ENCODE measurements at regions not wholly inside any gene's neighbourhood (a gene's known extent, or its start where the extent isn't known, plus 50 kb on each side); places are given as distances from the start of the nearest gene placed in this dataset.
"Not testable (repeated sequence)": the region's sequence is repeated elsewhere in the genome, so short reads cannot be mapped to it uniquely, and the experiment has no call there.

GRCh38 chr13:79190932-79191331, 215.1 kb downstream of the RBM26 start:
- no peak for DNase-seq (ENCODE audit: low read depth in 2 of 2)

GRCh38 chr13:79187917-79188690, 218.0 kb downstream of the RBM26 start:
- DNase-seq (ENCODE audit: low read depth in 2 of 2), result no peak

GRCh38 chr13:79185580-79185979, 220.5 kb downstream of the RBM26 start:
- DNase-seq (ENCODE audit: low read depth in 2 of 2), result no peak

GRCh38 chr13:79183231-79183630, 222.8 kb downstream of the RBM26 start:
- no peak for DNase-seq (ENCODE audit: low read depth in 2 of 2)

GRCh38 chr13:79173691-79174090, 232.4 kb downstream of the RBM26 start:
- not testable (repeated sequence) for DNase-seq (ENCODE audit: low read depth in 2 of 2)

GRCh38 chr13:79172924-79173323, 233.1 kb downstream of the RBM26 start:
- not testable (repeated sequence) for DNase-seq (ENCODE audit: low read depth in 2 of 2)

GRCh38 chr13:79171141-79172061, 234.7 kb downstream of the RBM26 start:
- no peak for DNase-seq (ENCODE audit: low read depth in 2 of 2)

GRCh38 chr13:79160818-79161217, 245.2 kb downstream of the RBM26 start:
- DNase-seq (ENCODE audit: low read depth in 2 of 2), result no peak

GRCh38 chr13:79155883-79156282, 250.2 kb downstream of the RBM26 start:
- DNase-seq (ENCODE audit: low read depth in 2 of 2), result no peak

GRCh38 chr13:79149210-79149609, 256.8 kb downstream of the RBM26 start:
- DNase-seq (ENCODE audit: low read depth in 2 of 2), result no peak

GRCh38 chr13:79141082-79141481, 265.0 kb downstream of the RBM26 start:
- DNase-seq (ENCODE audit: low read depth in 2 of 2), result no peak

- no peak for DNase-seq (ENCODE audit: low read depth in 2 of 2)
Observed at GRCh38 chr13:79128158-79128557, 277.9 kb downstream of the RBM26 start.

GRCh38 chr13:79126706-79127105, 279.3 kb downstream of the RBM26 start:
- no peak for DNase-seq (ENCODE audit: low read depth in 2 of 2)

GRCh38 chr13:79124183-79124582, 281.9 kb downstream of the RBM26 start:
- DNase-seq (ENCODE audit: low read depth in 2 of 2), result no peak

GRCh38 chr13:79121286-79121685, 284.8 kb downstream of the RBM26 start:
- no peak for DNase-seq (ENCODE audit: low read depth in 2 of 2)

GRCh38 chr13:79119578-79120107, 286.4 kb downstream of the RBM26 start:
- no peak for DNase-seq (ENCODE audit: low read depth in 2 of 2)

- no peak for DNase-seq (ENCODE audit: low read depth in 2 of 2)
Observed at GRCh38 chr13:79112016-79112415, 294.0 kb downstream of the RBM26 start.

GRCh38 chr13:79108914-79109643, 297.0 kb downstream of the RBM26 start:
- no peak for DNase-seq (ENCODE audit: low read depth in 2 of 2)

- DNase-seq (ENCODE audit: low read depth in 2 of 2), result no peak
Observed at GRCh38 chr13:79098596-79098995, 307.5 kb downstream of the RBM26 start.

GRCh38 chr13:79097201-79097600, 308.9 kb downstream of the RBM26 start:
- DNase-seq (ENCODE audit: low read depth in 2 of 2), result no peak

GRCh38 chr13:79096099-79096498, 310.0 kb downstream of the RBM26 start:
- DNase-seq (ENCODE audit: low read depth in 2 of 2), result no peak

All from stimulated activated CD4-positive, alpha-beta T cell treated with anti-CD3 and anti-CD28 coated beads, Interleukin-15, amount 100 ng/mL, for 48 hours (primary cell).